ENCODE measurements at regions not wholly inside any gene's neighbourhood (a gene's known extent, or its start where the extent isn't known, plus 50 kb on each side); places are given as distances from the start of the nearest gene placed in this dataset.

DNA sequence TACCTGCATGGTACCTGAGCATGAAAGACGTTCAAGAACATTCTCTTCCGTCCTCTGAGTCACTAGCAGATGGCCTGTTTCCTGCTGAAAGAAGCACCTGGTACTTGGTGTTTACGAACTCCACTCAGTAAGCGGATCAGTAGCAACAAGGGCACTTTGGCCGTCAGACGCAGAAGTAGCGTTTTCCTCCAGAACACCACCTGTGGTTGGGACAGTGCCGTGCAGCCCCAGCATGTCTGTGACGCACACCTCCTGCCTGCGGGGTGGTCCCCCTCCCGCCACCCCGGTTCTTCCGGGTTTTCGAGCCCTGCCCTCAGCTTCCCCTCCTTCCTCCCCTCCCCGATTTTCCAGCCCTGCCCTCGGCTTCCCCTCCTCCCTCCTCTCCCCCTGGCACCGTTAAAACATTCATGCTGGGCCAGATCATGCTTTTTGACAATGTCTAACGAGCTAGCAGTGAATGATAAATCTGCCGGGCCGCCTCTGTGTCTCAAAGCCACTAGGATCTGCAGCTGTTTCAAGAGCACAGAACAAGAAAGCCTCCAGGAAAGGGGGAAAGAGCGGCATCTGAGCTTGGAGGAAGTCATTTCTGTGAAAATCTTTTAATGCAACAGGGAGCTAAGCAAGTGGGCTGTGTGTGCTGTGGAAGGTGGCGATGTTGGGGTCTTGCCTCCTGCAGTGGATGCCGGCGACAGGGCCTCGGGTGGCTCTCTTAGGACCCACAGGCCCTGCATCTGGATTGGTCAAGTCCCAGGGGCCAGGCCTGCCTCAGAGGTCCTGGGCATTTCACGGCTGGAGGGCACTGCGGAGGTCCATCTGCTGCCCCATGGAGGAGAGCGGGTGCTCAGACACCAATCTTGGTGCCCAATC lies 207.9 kb downstream of the ERMARD start:
- Histone ChIP-seq H3K36me3 (ENCODE audit: low read length) (no peaks in the 10 kb centered on the region), H3K9me3 (ENCODE audit: insufficient read depth, low read length) (no peaks in the 10 kb centered on the region), H3K9me2 (replicated peaks; ENCODE audit: insufficient read depth, low read length) (no peaks in the 10 kb centered on the region), H3K27ac (ENCODE audit: low read depth, low read length) (no peak overlapping the region), H3K4me3 (ENCODE audit: insufficient read depth, low read length, poor library complexity, severe bottlenecking) (no peak overlapping the region), H3K79me2 (ENCODE audit: insufficient read depth, low read length) (no peaks in the 10 kb centered on the region), H4K20me1 (ENCODE audit: low read depth, low read length) (no peaks in the 10 kb centered on the region), H3F3A (ENCODE audit: insufficient read depth) (no peaks in the 10 kb centered on the region), H2AFZ (ENCODE audit: low read depth, low read length, severe bottlenecking) (no peak overlapping the region), H3K27me3 (ENCODE audit: low read length) (no peaks in the 10 kb centered on the region; the same call in 1 of the 2 replicates), H3K9ac (ENCODE audit: low read length) (no peak overlapping the region), H3K4me2 (ENCODE audit: low read depth, low read length, poor library complexity, severe bottlenecking) (no peak overlapping the region)
- TF ChIP-seq EZH2phosphoT487 (conservative IDR thresholded peaks at IDR 0.05; ENCODE audit: low read length): no peak
- no peak for TF ChIP-seq CTCF (IDR thresholded peaks at IDR 0.05; ENCODE audit: insufficient read depth, low read length, poor library complexity, severe bottlenecking)

DNA sequence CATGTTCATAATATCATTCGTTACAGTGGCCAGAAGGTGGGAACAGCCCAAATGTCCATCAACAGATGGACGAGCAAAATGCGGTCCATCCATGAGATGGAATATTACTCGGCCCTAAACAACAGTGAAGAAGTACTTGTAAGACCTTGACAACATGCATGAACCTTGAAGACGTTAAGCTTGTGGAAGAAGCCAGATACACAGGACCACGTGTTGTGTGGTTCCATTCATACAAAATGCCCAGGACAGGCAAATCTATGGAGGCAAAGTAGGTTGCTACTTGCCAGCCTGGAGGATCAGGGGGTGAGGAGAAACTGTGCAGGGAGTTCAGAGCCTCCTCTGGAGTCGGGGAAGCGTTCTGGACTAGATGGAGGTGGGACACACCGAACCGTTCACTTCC lies 207.1 kb downstream of the ERMARD start:
- Histone ChIP-seq H3K79me2 (ENCODE audit: insufficient read depth, low read length) (no peaks in the 10 kb centered on the region), H3K9me2 (replicated peaks; ENCODE audit: insufficient read depth, low read length) (no peaks in the 10 kb centered on the region), H3K36me3 (ENCODE audit: low read length) (no peaks in the 10 kb centered on the region), H2AFZ (ENCODE audit: low read depth, low read length, severe bottlenecking) (no peak overlapping the region), H3K9ac (ENCODE audit: low read length) (no peak overlapping the region), H3F3A (ENCODE audit: insufficient read depth) (no peaks in the 10 kb centered on the region), H4K20me1 (ENCODE audit: low read depth, low read length) (no peaks in the 10 kb centered on the region), H3K27ac (ENCODE audit: low read depth, low read length) (no peak overlapping the region), H3K9me3 (ENCODE audit: insufficient read depth, low read length) (no peaks in the 10 kb centered on the region), H3K4me2 (ENCODE audit: low read depth, low read length, poor library complexity, severe bottlenecking) (no peak overlapping the region), H3K4me3 (ENCODE audit: insufficient read depth, low read length, poor library complexity, severe bottlenecking) (no peak overlapping the region), H3K27me3 (ENCODE audit: low read length) (no peaks in the 10 kb centered on the region; the same call in 1 of the 2 replicates)
- TF ChIP-seq EZH2phosphoT487 (conservative IDR thresholded peaks at IDR 0.05; ENCODE audit: low read length): no peak
- no peak for TF ChIP-seq CTCF (IDR thresholded peaks at IDR 0.05; ENCODE audit: insufficient read depth, low read length, poor library complexity, severe bottlenecking)

DNA sequence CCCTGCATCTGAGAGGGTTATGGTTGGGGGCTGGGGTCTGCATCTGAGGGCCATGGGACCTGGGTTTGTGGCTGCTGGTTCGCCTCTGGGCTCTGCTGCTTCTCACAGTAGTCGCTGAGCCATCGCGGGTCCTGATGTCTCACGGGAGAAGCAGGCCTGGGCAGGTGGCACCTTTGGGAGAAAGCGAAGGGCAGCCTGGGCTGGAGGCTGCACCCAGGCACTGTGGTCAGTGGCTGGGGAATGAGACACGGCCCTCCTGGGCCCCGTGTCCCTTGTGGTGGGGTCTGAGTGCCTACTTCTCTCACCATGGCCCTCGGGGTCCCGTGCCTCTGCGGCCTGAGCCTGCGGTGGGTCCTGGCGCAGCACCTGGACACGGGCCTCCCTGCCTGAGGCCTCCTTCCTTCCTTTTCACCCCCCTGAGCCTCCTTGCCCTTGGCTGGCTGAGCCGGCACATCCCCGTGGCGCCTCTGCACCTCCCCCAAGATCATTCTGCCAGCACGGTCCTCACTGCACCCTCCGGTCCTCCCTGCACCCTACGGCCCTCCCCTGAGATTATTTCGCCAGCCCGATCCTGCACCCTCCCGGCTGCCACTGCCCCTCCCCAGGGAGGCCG lies 206.0 kb downstream of the ERMARD start:
- H3K36me3 ChIP-seq (ENCODE audit: low read length): no peaks in the 10 kb centered on the region
- no peaks in the 10 kb centered on the region for H3F3A ChIP-seq (ENCODE audit: insufficient read depth)
- H3K4me3 ChIP-seq (ENCODE audit: insufficient read depth, low read length, poor library complexity, severe bottlenecking): no peak overlapping the region
- no peaks in the 10 kb centered on the region for H3K9me2 ChIP-seq (replicated peaks; ENCODE audit: insufficient read depth, low read length)
- H3K27me3 ChIP-seq (ENCODE audit: low read length): no peaks in the 10 kb centered on the region; the same call in 1 of the 2 replicates
- H4K20me1 ChIP-seq (ENCODE audit: low read depth, low read length): no peaks in the 10 kb centered on the region
- no peak overlapping the region for H3K4me2 ChIP-seq (ENCODE audit: low read depth, low read length, poor library complexity, severe bottlenecking)
- no peak overlapping the region for H3K9ac ChIP-seq (ENCODE audit: low read length)
- TF ChIP-seq CTCF (IDR thresholded peaks at IDR 0.05; ENCODE audit: insufficient read depth, low read length, poor library complexity, severe bottlenecking) (no peak), EZH2phosphoT487 (conservative IDR thresholded peaks at IDR 0.05; ENCODE audit: low read length) (no peak)
- no peak overlapping the region for H3K27ac ChIP-seq (ENCODE audit: low read depth, low read length)
- H2AFZ ChIP-seq (ENCODE audit: low read depth, low read length, severe bottlenecking): no peak overlapping the region
- no peaks in the 10 kb centered on the region for H3K9me3 ChIP-seq (ENCODE audit: insufficient read depth, low read length)
- no peaks in the 10 kb centered on the region for H3K79me2 ChIP-seq (ENCODE audit: insufficient read depth, low read length)

Measured in SU-DHL-6 (cell line).